ENCODE measurements at regions not wholly inside any gene's neighbourhood (a gene's known extent, or its start where the extent isn't known, plus 50 kb on each side); places are given as distances from the start of the nearest gene placed in this dataset.

DNA sequence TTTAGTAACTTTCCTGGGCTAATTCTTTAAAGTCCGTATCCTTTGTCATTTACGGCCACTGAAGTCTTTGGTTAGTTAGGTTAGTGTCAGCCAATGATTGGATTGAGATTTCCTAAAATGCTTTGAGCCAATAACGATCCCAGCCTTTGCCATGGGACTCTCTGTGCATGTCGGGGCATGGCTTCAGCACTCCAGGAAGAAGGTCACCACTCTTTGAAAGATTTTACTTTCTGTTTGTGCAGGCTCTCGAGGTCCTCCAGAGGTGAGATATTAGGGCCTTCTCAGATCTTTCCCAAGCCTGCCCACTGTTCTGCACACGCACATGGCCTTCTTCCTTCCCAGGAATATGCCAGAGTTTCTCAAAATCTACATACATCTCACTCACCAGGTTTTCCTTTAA lies 153.7 kb upstream of the ARGLU1 start:
- TF ChIP-seq, protein P1, sequence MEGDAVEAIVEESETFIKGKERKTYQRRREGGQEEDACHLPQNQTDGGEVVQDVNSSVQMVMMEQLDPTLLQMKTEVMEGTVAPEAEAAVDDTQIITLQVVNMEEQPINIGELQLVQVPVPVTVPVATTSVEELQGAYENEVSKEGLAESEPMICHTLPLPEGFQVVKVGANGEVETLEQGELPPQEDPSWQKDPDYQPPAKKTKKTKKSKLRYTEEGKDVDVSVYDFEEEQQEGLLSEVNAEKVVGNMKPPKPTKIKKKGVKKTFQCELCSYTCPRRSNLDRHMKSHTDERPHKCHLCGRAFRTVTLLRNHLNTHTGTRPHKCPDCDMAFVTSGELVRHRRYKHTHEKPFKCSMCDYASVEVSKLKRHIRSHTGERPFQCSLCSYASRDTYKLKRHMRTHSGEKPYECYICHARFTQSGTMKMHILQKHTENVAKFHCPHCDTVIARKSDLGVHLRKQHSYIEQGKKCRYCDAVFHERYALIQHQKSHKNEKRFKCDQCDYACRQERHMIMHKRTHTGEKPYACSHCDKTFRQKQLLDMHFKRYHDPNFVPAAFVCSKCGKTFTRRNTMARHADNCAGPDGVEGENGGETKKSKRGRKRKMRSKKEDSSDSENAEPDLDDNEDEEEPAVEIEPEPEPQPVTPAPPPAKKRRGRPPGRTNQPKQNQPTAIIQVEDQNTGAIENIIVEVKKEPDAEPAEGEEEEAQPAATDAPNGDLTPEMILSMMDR (IDR thresholded peaks at IDR 0.05) = no peak
- no peak for TF ChIP-seq POLR2AphosphoS5 (IDR thresholded peaks at IDR 0.05)
- TF ChIP-seq POLR2A (IDR thresholded peaks at IDR 0.05) = no peak
- no peak for TF ChIP-seq EP300 (IDR thresholded peaks at IDR 0.05)
